Upper lobe of left lung (tissue), 4 donors: ENCODE measurements at regions not wholly inside any gene's neighbourhood (a gene's known extent, or its start where the extent isn't known, plus 50 kb on each side); places are given as distances from the start of the nearest gene placed in this dataset.

Source experiments
- CTCF ChIP-seq, 6 experiments: fragments of 450-650 bp in 4 of 6; fragments of 200-600 bp in 2 of 6; sonication (generic) in 2 of 6; IDR thresholded peaks; one replicate each; pipeline ENCODE4 v1.5.1; 2016 to 2019; ENCODE audit warnings: antibody characterized with exemption in 6 of 6
- EP300 ChIP-seq, 4 donors: sonication (generic); formaldehyde crosslinking; IDR thresholded peaks; one replicate each; pipeline ENCODE4 v1.5.1; 2017; ENCODE audit warnings: antibody characterized with exemption in 4 of 4, control low read depth in 2 of 4
- POLR2A ChIP-seq, 4 donors: fragments of 450-650 bp; IDR thresholded peaks; one replicate each; pipeline ENCODE4 v1.5.1; 2016 to 2017; ENCODE audit warnings: antibody characterized with exemption in 4 of 4, mild to moderate bottlenecking in 2 of 4

- TF ChIP-seq CTCF (IDR thresholded peaks at IDR 0.05): no peak
- TF ChIP-seq EP300 (IDR thresholded peaks at IDR 0.05): no peak
- TF ChIP-seq POLR2A (IDR thresholded peaks at IDR 0.05): no peak
Measured at GRCh38 chr3:153744889-153745288, 376.3 kb upstream of the ARHGEF26 start.
